Esophagus muscularis mucosa (tissue), 3 donors: ENCODE measurements at regions not wholly inside any gene's neighbourhood (a gene's known extent, or its start where the extent isn't known, plus 50 kb on each side); places are given as distances from the start of the nearest gene placed in this dataset.

Source experiments
- POLR2AphosphoS5 ChIP-seq, 2 donors: sonication (generic); formaldehyde crosslinking; IDR thresholded peaks; one replicate each; pipeline ENCODE4 v1.6.1; 2017; ENCODE audit warnings: antibody characterized with exemption in 2 of 2
- TF ChIP-seq, protein P1 (sequence below), 3 experiments: fragments of 200-600 bp in 2 of 3; fragments of 450-650 bp in 1 of 3; sonication (generic) in 2 of 3; IDR thresholded peaks; one replicate each; pipeline ENCODE4 v1.5.1; 2017 to 2019; ENCODE audit warnings: antibody characterized with exemption in 3 of 3, mild to moderate bottlenecking in 2 of 3, moderate library complexity in 1 of 3

DNA sequence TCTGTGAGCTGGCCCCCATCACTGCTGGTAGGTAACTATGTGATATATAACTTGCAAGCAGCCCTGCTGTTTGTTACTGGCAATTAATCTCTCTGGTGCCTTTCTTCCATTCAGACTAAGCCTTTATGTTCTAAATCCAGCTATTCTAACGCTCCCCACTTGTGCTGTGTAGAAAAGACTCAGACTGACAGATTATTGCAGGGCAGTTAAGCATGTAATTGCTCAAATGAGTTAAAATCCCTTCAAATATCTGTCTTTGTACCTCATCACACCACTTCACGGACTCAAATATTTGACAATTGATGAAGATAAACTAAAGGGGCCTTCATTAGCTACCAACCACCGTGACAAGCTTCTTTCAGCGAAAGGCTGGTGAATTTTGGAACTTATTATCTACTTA, 416.2 kb downstream of the NR2F2 start:
- no peak for TF ChIP-seq POLR2AphosphoS5 (IDR thresholded peaks at IDR 0.05)
- TF ChIP-seq, protein P1, sequence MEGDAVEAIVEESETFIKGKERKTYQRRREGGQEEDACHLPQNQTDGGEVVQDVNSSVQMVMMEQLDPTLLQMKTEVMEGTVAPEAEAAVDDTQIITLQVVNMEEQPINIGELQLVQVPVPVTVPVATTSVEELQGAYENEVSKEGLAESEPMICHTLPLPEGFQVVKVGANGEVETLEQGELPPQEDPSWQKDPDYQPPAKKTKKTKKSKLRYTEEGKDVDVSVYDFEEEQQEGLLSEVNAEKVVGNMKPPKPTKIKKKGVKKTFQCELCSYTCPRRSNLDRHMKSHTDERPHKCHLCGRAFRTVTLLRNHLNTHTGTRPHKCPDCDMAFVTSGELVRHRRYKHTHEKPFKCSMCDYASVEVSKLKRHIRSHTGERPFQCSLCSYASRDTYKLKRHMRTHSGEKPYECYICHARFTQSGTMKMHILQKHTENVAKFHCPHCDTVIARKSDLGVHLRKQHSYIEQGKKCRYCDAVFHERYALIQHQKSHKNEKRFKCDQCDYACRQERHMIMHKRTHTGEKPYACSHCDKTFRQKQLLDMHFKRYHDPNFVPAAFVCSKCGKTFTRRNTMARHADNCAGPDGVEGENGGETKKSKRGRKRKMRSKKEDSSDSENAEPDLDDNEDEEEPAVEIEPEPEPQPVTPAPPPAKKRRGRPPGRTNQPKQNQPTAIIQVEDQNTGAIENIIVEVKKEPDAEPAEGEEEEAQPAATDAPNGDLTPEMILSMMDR (IDR thresholded peaks at IDR 0.05) = no peak
